Gastroesophageal sphincter (tissue), 4 donors: ENCODE measurements at regions not wholly inside any gene's neighbourhood (a gene's known extent, or its start where the extent isn't known, plus 50 kb on each side); places are given as distances from the start of the nearest gene placed in this dataset.

ENCODE experiments used
- ATAC-seq: fragments of 150-250 bp; one replicate; pipeline ENCODE4 v1.9.1; 2016; ENCODE audit warnings: mild to moderate bottlenecking, moderate library complexity
- H3K27ac ChIP-seq, 4 donors: fragments of 200-600 bp; sonication (generic) in 3 of 4; 1 replicate in 3 of 4; 2 replicates in 1 of 4; pipeline ENCODE4 v1.5.1; 2016 to 2019
- H3K27me3 ChIP-seq: fragments of 200-600 bp; sonication (generic); one replicate; pipeline ENCODE4 v1.5.1; 2019
- H3K36me3 ChIP-seq, 2 donors: fragments of 200-600 bp; sonication (generic); one replicate each; pipeline ENCODE4 v1.5.1; 2019; ENCODE audit warnings: control low read depth in 1 of 2
- H3K4me1 ChIP-seq, 3 donors: fragments of 200-600 bp; sonication (generic); 1 replicate in 2 of 3; 2 replicates in 1 of 3; pipeline ENCODE4 v1.5.1; 2016 to 2019; ENCODE audit warnings: control low read depth in 2 of 3
- H3K4me3 ChIP-seq, 2 donors: fragments of 200-600 bp; sonication (generic); one replicate each; pipeline ENCODE4 v1.5.1; 2019; ENCODE audit warnings: mild to moderate bottlenecking in 1 of 2, moderate library complexity in 1 of 2
- H3K9me3 ChIP-seq, 3 donors: fragments of 200-600 bp; sonication (generic); one replicate each; pipeline ENCODE4 v1.5.1; 2017 to 2019; ENCODE audit warnings: control low read depth in 2 of 3
- EP300 ChIP-seq: sonication (generic); formaldehyde crosslinking; IDR thresholded peaks from one replicate; pipeline ENCODE4 v1.6.1; 2017; ENCODE audit warnings: antibody characterized with exemption, mild to moderate bottlenecking
- POLR2A ChIP-seq, 2 donors: fragments of 450-650 bp; IDR thresholded peaks; one replicate each; pipeline ENCODE4 v1.6.1; 2017; ENCODE audit warnings: antibody characterized with exemption in 2 of 2, mild to moderate bottlenecking in 2 of 2, moderate library complexity in 1 of 2
- POLR2AphosphoS5 ChIP-seq: sonication (generic); formaldehyde crosslinking; IDR thresholded peaks from one replicate; pipeline ENCODE4 v1.6.1; 2017; ENCODE audit warnings: antibody characterized with exemption
- WGBS, 2 donors: methylation state at CpG; one replicate each; pipeline ENCODE4 v1.1.5; 2018; ENCODE audit warnings: low coverage in 1 of 2; 5-methylcytosine and 5-hydroxymethylcytosine counted together
- TF ChIP-seq, protein P1 (sequence below), 4 experiments: fragments of 200-600 bp in 2 of 4; fragments of 450-650 bp in 2 of 4; sonication (generic) in 1 of 4; IDR thresholded peaks; one replicate each; pipeline ENCODE4 v1.5.1; 2017 to 2019; ENCODE audit warnings: antibody characterized with exemption in 4 of 4, mild to moderate bottlenecking in 2 of 4, moderate library complexity in 2 of 4

DNA sequence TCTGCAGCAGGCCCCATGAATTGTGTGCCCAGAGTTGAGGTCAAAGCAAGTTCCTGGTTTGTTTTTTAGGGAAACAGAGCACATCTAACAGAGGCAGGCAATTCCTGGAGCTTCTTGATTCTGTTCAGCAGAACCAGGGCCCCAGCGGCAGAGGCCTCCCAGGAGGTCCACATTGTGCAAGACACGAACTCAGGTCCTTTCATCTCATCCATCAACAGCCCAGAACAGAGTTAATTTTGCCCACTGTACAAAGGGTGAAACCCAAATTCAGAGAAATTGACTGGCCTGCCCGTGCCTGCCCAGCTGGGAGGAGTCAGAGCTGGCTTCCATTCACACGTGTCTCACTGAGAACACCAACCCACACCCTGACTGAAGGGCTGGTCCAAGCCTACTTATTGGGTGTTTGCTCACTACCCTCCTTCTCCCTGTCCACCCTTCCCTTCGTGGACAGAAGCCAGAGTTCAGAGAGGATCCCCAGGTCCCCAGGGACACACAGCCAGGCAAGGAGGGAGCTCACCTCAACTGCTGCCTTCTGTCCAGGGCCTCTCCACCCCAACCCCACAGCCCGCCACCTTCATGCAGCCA lies 607.1 kb downstream of the TBC1D22A start:
- Histone ChIP-seq H3K27ac (no peak overlapping the region), H3K4me3 (no peak overlapping the region), H3K9me3 (peaks cover 0 to under 1% (median 0%) of the 10 kb centered on the region in 3 donors), H3K36me3 (no peaks in the 10 kb centered on the region), H3K4me1 (no peaks in the 10 kb centered on the region), H3K27me3 (peaks cover 66% of the 10 kb centered on the region)
- TF ChIP-seq POLR2AphosphoS5 (no peak), POLR2A (IDR thresholded peaks at IDR 0.05) (no peak), EP300 (no peak)
- TF ChIP-seq, protein P1, sequence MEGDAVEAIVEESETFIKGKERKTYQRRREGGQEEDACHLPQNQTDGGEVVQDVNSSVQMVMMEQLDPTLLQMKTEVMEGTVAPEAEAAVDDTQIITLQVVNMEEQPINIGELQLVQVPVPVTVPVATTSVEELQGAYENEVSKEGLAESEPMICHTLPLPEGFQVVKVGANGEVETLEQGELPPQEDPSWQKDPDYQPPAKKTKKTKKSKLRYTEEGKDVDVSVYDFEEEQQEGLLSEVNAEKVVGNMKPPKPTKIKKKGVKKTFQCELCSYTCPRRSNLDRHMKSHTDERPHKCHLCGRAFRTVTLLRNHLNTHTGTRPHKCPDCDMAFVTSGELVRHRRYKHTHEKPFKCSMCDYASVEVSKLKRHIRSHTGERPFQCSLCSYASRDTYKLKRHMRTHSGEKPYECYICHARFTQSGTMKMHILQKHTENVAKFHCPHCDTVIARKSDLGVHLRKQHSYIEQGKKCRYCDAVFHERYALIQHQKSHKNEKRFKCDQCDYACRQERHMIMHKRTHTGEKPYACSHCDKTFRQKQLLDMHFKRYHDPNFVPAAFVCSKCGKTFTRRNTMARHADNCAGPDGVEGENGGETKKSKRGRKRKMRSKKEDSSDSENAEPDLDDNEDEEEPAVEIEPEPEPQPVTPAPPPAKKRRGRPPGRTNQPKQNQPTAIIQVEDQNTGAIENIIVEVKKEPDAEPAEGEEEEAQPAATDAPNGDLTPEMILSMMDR (IDR thresholded peaks at IDR 0.05): no peak
- ATAC-seq: no peak
- 80% methylated on average over 1 of the region's 6 CpGs; no CpG with 5 or more reads in 1 of the 2 donors for WGBS, 2 donors

DNA sequence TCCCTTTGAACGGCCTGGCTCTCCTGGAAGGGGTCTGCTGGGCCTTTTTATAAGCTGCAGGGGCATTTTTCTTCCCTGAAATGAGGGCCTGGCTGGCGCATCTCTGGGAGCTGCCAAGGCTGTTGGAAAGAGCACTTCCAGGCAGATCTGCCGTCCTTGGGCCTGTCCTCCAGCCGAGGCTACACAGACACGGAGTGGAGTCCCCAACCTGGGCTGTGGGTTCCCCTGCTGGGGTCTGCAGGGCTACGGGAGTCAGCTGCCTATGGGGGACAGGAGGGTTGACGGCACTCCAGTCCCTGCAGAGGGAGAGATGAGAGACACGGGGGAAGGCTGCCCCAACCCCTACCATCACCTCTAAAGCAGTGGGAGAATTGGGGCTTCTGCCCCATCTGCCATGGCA lies 606.6 kb downstream of the TBC1D22A start:
- Histone ChIP-seq H3K27ac (no peak overlapping the region), H3K9me3 (peaks cover 0 to 5% (median 0%) of the 10 kb centered on the region in 3 donors), H3K4me3 (no peak overlapping the region), H3K36me3 (no peaks in the 10 kb centered on the region), H3K27me3 (peaks cover 61% of the 10 kb centered on the region), H3K4me1 (no peaks in the 10 kb centered on the region)
- no peak for TF ChIP-seq EP300
- TF ChIP-seq POLR2A (IDR thresholded peaks at IDR 0.05): no peak
- TF ChIP-seq, protein P1 (IDR thresholded peaks at IDR 0.05): no peak
- no peak for TF ChIP-seq POLR2AphosphoS5
- WGBS, 2 donors: 40% methylated on average over 1 of the region's 8 CpGs; no CpG with 5 or more reads in 1 of the 2 donors
- ATAC-seq: no peak

DNA sequence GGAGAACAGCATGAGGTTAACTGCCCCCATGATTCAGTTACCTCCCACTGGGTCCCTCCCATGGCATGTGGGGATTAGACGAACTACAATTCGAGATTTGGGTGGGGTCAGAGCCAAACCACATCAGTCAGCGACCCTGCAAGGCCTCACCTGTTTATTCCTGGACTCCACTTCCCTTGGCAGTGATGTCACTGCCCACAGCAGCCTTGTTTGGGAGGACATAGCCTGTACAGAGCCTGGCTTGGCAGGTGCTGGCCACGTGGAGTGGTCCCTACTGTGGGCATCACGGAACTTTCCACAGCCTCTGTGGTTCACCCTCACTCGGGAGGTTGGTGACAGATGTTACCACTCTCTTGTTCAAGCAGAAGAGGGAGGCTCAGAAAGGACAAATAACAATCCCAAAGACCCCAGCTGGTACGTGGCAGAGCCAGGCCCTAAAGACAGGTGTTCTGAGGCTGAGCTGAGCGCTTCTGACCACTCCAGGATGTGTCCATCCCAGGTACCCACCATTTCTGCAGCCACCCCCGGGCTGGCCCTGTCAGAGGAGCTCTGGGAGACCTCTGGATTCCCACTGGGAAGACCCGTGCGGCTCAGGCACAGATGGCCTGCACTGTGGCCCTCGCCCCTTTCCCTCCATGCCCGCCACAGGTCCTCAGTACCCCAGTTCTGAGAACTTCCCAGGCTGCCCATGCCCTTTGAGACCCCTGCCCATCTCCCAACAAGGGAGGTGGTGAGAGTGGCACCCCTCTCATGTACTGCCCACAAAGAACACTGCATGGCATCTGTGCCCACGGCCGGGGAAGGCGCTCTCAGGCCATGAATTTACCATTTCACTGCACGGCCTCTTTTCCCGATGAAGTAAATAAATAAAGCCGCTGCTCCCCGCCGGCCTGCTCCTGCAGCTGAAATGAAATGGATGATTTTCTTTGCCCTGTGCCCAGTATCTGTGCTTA lies 605.8 kb downstream of the TBC1D22A start:
- WGBS, 2 donors: 84% methylated on average over 12 of the region's 21 CpGs; no CpG with 5 or more reads in 1 of the 2 donors
- peaks cover 0 to 10% (median 0%) of the 10 kb centered on the region in 3 donors for H3K9me3 ChIP-seq
- no peaks in the 10 kb centered on the region for H3K4me1 ChIP-seq
- TF ChIP-seq POLR2AphosphoS5: no peak
- no peak for TF ChIP-seq POLR2A (IDR thresholded peaks at IDR 0.05)
- no peak for TF ChIP-seq EP300
- TF ChIP-seq, protein P1 (IDR thresholded peaks at IDR 0.05): no peak
- no peak overlapping the region for H3K4me3 ChIP-seq
- no peak for ATAC-seq
- no peaks in the 10 kb centered on the region for H3K36me3 ChIP-seq
- H3K27ac ChIP-seq: no peak overlapping the region
- peaks cover 54% of the 10 kb centered on the region for H3K27me3 ChIP-seq

DNA sequence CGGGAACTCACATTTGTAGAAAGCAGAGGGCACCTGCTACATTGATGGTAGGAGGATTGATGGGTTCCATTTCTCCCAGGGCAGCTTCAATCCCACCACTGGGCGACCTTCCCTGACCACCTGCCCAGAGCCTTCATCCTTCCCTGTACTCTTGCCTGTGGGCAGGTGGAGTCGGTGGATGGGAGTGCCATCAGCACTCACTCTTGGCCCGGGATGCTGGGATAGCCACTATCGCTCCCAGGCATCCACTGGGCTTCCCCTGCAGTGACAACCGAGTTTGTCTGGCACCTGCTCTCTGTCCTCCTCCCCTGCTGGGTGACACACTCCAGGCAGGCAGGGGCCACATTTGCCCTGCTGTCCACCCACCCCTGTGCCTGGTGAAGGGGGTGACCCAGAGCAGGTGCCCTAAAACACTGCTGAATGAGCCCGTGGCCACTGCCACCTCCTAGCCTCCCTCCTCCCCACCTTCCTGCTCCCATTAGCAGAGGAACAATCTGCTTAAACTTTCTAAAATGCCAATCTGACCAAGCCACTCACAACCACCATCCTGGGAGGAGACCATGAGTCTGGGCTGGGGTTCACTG lies 604.7 kb downstream of the TBC1D22A start:
- WGBS, 2 donors: 57 to 90% methylated on average over 2 of the region's 7 CpGs
- no peak for TF ChIP-seq POLR2AphosphoS5
- no peak for TF ChIP-seq EP300
- TF ChIP-seq, protein P1 (IDR thresholded peaks at IDR 0.05): no peak
- TF ChIP-seq POLR2A (IDR thresholded peaks at IDR 0.05): no peak
- ATAC-seq: no peak
- no peak overlapping the region for H3K27ac ChIP-seq
- no peaks in the 10 kb centered on the region for H3K36me3 ChIP-seq
- H3K4me1 ChIP-seq: no peaks in the 10 kb centered on the region
- peaks cover 49% of the 10 kb centered on the region for H3K27me3 ChIP-seq
- peaks cover 0 to 14% (median 0%) of the 10 kb centered on the region in 3 donors for H3K9me3 ChIP-seq
- no peak overlapping the region for H3K4me3 ChIP-seq
